ENCODE measurements at regions not wholly inside any gene's neighbourhood (a gene's known extent, or its start where the extent isn't known, plus 50 kb on each side); places are given as distances from the start of the nearest gene placed in this dataset.

GRCh38 chr6:23350752-23351453 lies 775.1 kb upstream of the NRSN1 start:
- TF ChIP-seq CTCF (IDR thresholded peaks at IDR 0.05; ENCODE audit: borderline replicate concordance, insufficient read depth, low read depth, low read length) = no peak
- H3K4me3 ChIP-seq (ENCODE audit: low read depth, low read length) = no peak overlapping the region

- TF ChIP-seq CTCF (IDR thresholded peaks at IDR 0.05; ENCODE audit: borderline replicate concordance, insufficient read depth, low read depth, low read length) = no peak
- H3K4me3 ChIP-seq (ENCODE audit: low read depth, low read length) = no peak overlapping the region
Measured at GRCh38 chr6:23354004-23354403, 772.0 kb upstream of the NRSN1 start.

- no peak overlapping the region for H3K4me3 ChIP-seq (ENCODE audit: low read depth, low read length)
- TF ChIP-seq CTCF (IDR thresholded peaks at IDR 0.05; ENCODE audit: borderline replicate concordance, insufficient read depth, low read depth, low read length) = no peak
Measured at GRCh38 chr6:23357185-23357766, 768.7 kb upstream of the NRSN1 start.

DNA sequence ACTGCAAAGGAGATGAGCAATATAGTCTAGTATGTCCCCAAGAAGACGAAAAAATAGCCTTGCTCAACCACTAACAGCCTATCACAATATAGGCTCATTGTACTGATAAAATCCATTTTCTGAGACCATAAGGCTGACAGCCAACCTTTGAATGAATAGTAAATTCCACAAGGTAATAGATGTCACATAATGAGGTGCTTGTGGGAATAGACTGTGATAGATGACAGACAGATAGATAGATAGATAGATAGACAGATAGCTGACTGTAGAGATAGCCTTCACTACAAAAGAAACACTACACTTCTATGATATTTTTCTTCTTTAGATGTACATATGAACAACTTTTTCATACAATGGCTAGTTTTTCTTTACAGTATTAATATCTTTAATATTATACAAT lies 760.3 kb upstream of the NRSN1 start:
- TF ChIP-seq CTCF (IDR thresholded peaks at IDR 0.05; ENCODE audit: borderline replicate concordance, insufficient read depth, low read depth, low read length) = no peak
- no peak overlapping the region for H3K4me3 ChIP-seq (ENCODE audit: low read depth, low read length)

DNA sequence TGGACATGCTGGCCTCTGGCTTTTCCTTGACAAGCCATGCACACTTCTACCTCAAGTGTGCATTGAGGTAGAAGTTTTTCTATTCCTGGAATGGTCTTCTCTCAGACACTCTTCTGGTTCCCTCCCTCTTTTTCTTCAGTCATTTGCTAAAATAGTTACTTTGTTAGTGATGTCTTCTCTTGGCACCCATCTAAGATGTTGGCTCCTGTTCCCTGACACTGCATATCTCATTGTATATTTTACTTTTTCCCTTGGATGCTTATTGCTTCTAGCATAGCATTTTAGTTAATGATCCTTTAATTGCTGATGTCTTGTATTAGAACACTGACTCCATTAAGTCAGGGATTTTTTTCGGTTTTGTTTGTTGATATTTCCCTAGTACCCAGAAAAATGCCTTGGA lies 758.7 kb upstream of the NRSN1 start:
- no peak for TF ChIP-seq CTCF (IDR thresholded peaks at IDR 0.05; ENCODE audit: borderline replicate concordance, insufficient read depth, low read depth, low read length)
- no peak overlapping the region for H3K4me3 ChIP-seq (ENCODE audit: low read depth, low read length)

- H3K4me3 ChIP-seq (ENCODE audit: low read depth, low read length) = no peak overlapping the region
- TF ChIP-seq CTCF (IDR thresholded peaks at IDR 0.05; ENCODE audit: borderline replicate concordance, insufficient read depth, low read depth, low read length) = no peak
Measured at GRCh38 chr6:23368557-23368956, 757.5 kb upstream of the NRSN1 start.

- no peak for TF ChIP-seq CTCF (IDR thresholded peaks at IDR 0.05; ENCODE audit: borderline replicate concordance, insufficient read depth, low read depth, low read length)
- no peak overlapping the region for H3K4me3 ChIP-seq (ENCODE audit: low read depth, low read length)
Measured at GRCh38 chr6:23370051-23370450, 756.0 kb upstream of the NRSN1 start.

All from GM12875 (cell line).